ENCODE measurements at regions not wholly inside any gene's neighbourhood (a gene's known extent, or its start where the extent isn't known, plus 50 kb on each side); places are given as distances from the start of the nearest gene placed in this dataset.

DNA sequence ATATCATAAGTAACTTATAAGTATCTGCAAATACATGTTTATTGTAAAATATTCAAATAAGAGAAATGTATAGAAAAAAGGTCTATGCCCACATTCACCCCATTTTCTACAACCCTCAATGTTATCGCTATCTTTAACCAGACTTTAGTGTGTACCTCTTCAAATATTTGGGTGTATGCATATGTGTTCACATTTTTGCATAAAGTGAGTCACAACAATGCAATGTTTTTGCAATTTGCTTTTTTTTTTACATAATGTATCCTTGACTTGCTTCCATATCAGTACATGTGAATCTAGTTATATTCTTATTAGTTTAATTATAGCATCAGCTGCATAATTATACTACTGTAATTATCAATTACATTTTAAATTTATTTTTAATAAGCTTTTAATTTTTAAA is 117.3 kb upstream of the LYSMD4 start:
- Histone ChIP-seq H4K5ac (ENCODE audit: insufficient read length, low read depth, low read length) (no peak overlapping the region), H2AFZ (ENCODE audit: low read length) (no peak overlapping the region)
- TF ChIP-seq POLR2AphosphoS5 (IDR thresholded peaks at IDR 0.05; ENCODE audit: low read depth, low read length) (no peak), ASH2L (IDR thresholded peaks at IDR 0.05; ENCODE audit: low read length) (no peak), POU5F1 (IDR thresholded peaks at IDR 0.05; ENCODE audit: low read depth, low read length) (no peak), CEBPB (IDR thresholded peaks at IDR 0.05; ENCODE audit: low read depth, low read length) (no peak), KDM1A (IDR thresholded peaks at IDR 0.05; ENCODE audit: borderline replicate concordance, low read length) (no peak), RAD21 (IDR thresholded peaks at IDR 0.05 in 1 of 2, conservative IDR thresholded peaks at IDR 0.05 in 1 of 2; ENCODE audit: low read depth in 2 of 2, low read length in 2 of 2) (no peak), EGR1 (IDR thresholded peaks at IDR 0.05; ENCODE audit: borderline replicate concordance, low read depth, low read length) (no peak), BRCA1 (IDR thresholded peaks at IDR 0.05; ENCODE audit: low read depth, low read length) (no peak), BCL11A (IDR thresholded peaks at IDR 0.05; ENCODE audit: low read depth in 2 of 2, low read length in 2 of 2) (no peak), CHD2 (IDR thresholded peaks at IDR 0.05; ENCODE audit: low read length) (no peak), SIX5 (IDR thresholded peaks at IDR 0.05; ENCODE audit: low read depth, low read length) (no peak), CHD1 (IDR thresholded peaks at IDR 0.05; ENCODE audit: low read depth, low read length) (no peak), CREB1 (IDR thresholded peaks at IDR 0.05) (no peak), HDAC6 (IDR thresholded peaks at IDR 0.05; ENCODE audit: low read depth, low read length) (no peak), HDAC2 (IDR thresholded peaks at IDR 0.05; ENCODE audit: borderline replicate concordance in 1 of 2, low read depth in 2 of 2, low read length in 2 of 2) (no peak), JUN (IDR thresholded peaks at IDR 0.05; ENCODE audit: low read depth, low read length) (no peak), RBBP5 (IDR thresholded peaks at IDR 0.05; ENCODE audit: borderline replicate concordance, low read depth, low read length) (no peak)

More for the DNA sequence above, 117.3 kb upstream of the LYSMD4 start:
- H3K4ac ChIP-seq (replicated peaks; ENCODE audit: insufficient read length, low read depth, low read length), result no peak overlapping the region
- H4K8ac ChIP-seq (ENCODE audit: extremely low read depth, insufficient read depth, low read length), result no peak overlapping the region
- no peak overlapping the region for H3K18ac ChIP-seq (ENCODE audit: extremely low read depth, low read length)
- no peak overlapping the region for H3K23ac ChIP-seq (ENCODE audit: insufficient read length)
- no peak overlapping the region for H3K9ac ChIP-seq (replicated peaks in 1 of 4; ENCODE audit: extremely low read depth in 1 of 4, low read depth in 3 of 4, low read length in 3 of 4)
- H4K91ac ChIP-seq (replicated peaks; ENCODE audit: insufficient read length, low read length), result no peak overlapping the region
- H3K36me3 ChIP-seq (ENCODE audit: control insufficient read depth in 2 of 4, insufficient read depth in 4 of 4, low read length in 3 of 4), result no peaks in the 10 kb centered on the region
- H2BK120ac ChIP-seq (replicated peaks; ENCODE audit: low read depth, low read length), result no peak overlapping the region
- FAIRE-seq (no peak), DNase-seq (ENCODE audit: low read depth in 1 of 2, low spot score in 2 of 2) (no peak)
- no peaks in the 10 kb centered on the region for H3K27me3 ChIP-seq (replicated peaks in 1 of 4; ENCODE audit: control insufficient read depth in 3 of 4, extremely low read depth in 1 of 4, insufficient read depth in 3 of 4, low read length in 3 of 4)
- no peaks in the 10 kb centered on the region for H3K79me1 ChIP-seq (ENCODE audit: low read depth, low read length)
- no peaks in the 10 kb centered on the region for H3K23me2 ChIP-seq (ENCODE audit: low read depth, low read length)
- no peak overlapping the region for H3K56ac ChIP-seq (replicated peaks; ENCODE audit: insufficient read length, low read depth, low read length)
- no peaks in the 10 kb centered on the region for H3K9me3 ChIP-seq (ENCODE audit: insufficient read depth in 2 of 2, low read depth in 1 of 2, low read length in 1 of 2)
- no peak overlapping the region for H2BK15ac ChIP-seq (ENCODE audit: low read length)
- no peaks in the 10 kb centered on the region for H4K20me1 ChIP-seq (replicated peaks in 1 of 2; ENCODE audit: control insufficient read depth in 1 of 2, insufficient read depth in 2 of 2, low read length in 2 of 2)
- no peak overlapping the region for H2BK5ac ChIP-seq (ENCODE audit: low read depth, low read length)
- no peak overlapping the region for H3K14ac ChIP-seq (ENCODE audit: insufficient read length)
- ChIA-PET CTCF (ENCODE audit: partially characterized antibody) (interaction anchor here (1.1 kb wide), 1 partner anchor 9 kb away, joined by 3 read pairs; no protein-coding TSS in a partner anchor), POLR2A (ENCODE audit: partially characterized antibody) (no interaction called here)
- WGBS, 2 experiments (ENCODE audit: extremely low coverage in 1 of 2, insufficient coverage in 1 of 2, insufficient read length in 1 of 2, insufficient replicate concordance in 2 of 2, low coverage in 1 of 2, low lambda C conversion rate in 2 of 2, missing lambda C conversion rate in 1 of 2), result 91% methylated on average over 1 of the region's 1 CpG; no CpG with 5 or more reads in 1 of the 2 experiments
- no peak overlapping the region for H3K27ac ChIP-seq (ENCODE audit: low read depth, low read length)
- H2AK5ac ChIP-seq (ENCODE audit: low read depth, low read length), result no peak overlapping the region
- no peak overlapping the region for H3K4me2 ChIP-seq (ENCODE audit: insufficient read depth in 1 of 2, low read depth in 2 of 2, low read length in 2 of 2)
- H3K4me1 ChIP-seq (replicated peaks in 1 of 4; ENCODE audit: control insufficient read depth in 3 of 4, insufficient read depth in 4 of 4, low read length in 3 of 4), result no peaks in the 10 kb centered on the region
- H3K4me3 ChIP-seq (ENCODE audit: extremely low read depth in 1 of 4, insufficient read depth in 2 of 4, low read depth in 3 of 4, low read length in 4 of 4), result no peak overlapping the region
- H2BK20ac ChIP-seq (ENCODE audit: low read length), result no peak overlapping the region
- no peak overlapping the region for H2BK12ac ChIP-seq (ENCODE audit: low read depth, low read length)
- no peaks in the 10 kb centered on the region for H3K79me2 ChIP-seq (ENCODE audit: control insufficient read depth in 1 of 2, insufficient read depth in 2 of 2, low read length in 2 of 2)
